ENCODE measurements at regions not wholly inside any gene's neighbourhood (a gene's known extent, or its start where the extent isn't known, plus 50 kb on each side); places are given as distances from the start of the nearest gene placed in this dataset.
"Not testable (repeated sequence)": the region's sequence is repeated elsewhere in the genome, so short reads cannot be mapped to it uniquely, and the experiment has no call there.

DNA sequence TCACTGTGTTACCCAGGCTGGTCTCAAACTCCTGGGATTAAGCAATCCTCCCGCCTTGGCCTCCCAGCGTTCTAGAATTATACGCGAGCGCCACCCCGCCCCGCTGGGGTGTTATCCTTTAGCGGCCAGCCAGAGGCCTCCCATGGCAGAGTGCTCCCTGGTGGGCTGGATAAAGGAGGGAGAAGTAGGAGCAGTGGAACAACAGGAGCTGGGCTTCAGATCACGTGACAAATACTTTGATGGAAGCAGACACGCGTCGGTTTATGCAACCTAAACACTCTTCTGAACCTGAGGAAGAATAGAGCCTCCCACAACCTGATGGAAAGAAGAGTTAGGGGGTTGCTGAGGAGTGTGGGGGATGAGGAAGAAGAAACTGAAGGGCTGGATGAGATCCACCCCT is 2114.0 kb downstream of the TP53TG3F start:
- DNase-seq = no peak

DNA sequence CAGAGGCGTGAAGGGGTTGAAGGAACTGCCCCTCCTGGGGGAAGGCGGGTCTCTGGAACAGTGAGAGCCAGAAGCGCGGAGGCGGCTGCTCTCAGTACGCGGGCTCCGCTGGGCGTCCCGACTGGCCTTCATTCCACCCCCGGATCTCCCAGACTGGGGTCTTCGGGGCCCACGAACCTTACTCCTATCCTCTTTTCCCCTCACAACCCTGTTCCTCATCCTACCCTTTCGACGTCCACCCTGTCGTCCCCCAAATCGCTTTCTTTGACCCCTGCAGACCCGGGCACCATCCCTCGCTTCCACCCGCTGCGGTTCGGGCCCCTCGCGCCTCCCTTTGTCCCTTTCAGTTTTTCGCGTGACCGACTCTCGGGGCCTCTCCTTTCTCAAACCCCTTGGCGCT is 2114.6 kb downstream of the TP53TG3F start:
- no peak for DNase-seq

DNA sequence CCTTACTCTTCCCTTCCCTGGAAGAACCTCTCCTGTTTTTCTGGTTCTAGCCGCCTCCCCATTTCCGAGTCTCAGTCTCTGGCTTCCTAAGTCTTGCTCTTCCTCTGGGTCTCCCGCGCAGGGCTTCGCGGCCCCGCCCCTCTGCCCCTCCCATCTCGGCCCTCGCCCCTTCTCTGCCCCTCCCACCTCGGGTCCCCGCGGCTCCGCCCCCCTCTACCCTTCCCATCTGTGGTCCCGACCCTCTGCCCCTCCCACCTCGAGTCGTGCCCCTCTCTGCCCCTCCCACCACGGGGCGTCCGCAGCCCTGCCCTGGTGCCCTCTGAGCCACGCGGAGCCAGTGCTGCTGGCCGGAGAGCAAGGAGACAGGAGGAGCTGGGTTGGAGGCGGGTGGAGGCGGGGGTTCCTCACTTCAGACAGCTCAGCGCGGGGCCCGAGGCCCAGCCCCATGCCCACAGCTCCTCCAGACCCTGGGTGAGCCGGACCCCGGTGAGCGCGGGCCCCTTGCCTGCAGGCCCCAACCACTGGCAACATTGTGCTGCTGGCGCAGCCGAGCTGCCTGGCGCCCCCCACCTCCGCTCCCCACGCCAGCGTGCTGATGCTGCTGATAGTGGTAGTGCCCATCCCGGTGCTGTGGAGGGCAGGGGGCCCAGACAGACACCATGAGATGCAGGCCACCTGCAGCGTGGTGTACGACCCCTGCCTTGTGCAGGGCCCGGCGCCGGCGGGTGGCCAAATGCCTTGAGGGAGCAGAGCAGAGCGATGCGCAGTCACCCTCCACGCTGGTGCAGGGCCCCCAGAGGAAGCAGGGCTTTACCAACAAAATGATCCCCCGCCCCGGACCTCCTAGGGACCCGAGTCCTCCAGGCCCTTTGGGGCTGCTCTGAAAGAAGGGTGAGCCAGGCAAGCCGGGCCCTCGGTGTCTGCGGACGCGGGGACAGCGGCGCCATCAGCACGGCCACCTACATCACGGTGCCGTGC is 2115.3 kb downstream of the TP53TG3F start:
- DNase-seq = no peak

DNA sequence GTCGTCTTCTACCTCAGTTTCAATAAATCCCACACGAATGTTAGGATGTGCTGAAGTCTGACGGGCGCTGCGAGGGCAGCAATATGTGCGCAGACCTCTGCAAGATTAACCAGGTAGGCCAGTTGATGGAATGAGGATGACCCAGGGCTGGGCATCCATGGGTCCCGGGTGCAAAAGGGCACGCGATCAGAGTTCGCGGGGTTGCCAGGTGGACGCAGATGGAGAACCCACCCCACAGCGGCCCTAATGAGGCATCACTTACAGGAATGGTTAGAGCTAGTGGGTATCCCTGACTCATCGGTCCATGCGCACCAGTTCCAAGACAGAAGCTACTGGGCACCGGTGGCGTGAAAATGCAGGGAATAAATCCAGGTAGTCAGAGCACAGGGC is 2116.0 kb downstream of the TP53TG3F start:
- DNase-seq = no peak

DNA sequence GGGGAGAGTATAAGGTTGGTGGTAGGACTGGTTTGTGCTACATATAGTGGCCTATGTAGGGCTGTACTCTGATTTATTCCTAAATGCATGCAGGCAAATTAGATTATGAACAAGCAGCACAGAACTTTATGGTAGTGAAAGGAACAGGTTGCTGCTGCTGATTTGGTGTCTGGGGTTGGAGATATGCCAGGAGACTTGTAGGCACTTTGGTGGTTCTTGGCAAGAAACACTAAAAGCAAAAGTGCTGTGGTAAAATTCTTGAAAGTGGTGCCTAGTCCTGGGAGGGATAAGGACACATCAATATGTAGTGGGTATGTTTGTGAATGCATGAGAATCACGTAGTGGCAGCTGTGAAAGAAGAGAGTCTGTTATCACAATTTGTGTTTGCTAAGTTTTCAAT is 2126.0 kb downstream of the TP53TG3F start:
- DNase-seq = no peak

DNA sequence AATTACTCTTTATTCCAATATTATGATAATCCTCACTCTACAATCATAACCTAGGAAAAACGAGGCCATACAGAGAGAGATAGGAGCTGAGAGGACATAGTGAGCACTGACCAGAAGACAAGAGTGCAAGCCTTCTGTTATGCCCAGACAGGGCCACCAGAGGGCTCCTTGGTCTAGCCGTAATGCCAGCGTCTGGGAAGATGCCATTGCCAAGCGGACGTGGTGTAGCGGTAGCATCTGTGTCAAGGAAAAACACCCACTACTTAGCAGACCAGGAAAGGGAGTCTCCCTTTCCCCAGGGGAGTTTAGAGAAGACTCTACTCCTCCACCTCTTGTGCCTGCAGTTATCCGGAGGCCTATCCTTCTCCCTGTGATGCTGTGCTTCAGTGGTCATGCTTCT is 2131.5 kb downstream of the TP53TG3F start:
- DNase-seq = not testable (repeated sequence)

DNA sequence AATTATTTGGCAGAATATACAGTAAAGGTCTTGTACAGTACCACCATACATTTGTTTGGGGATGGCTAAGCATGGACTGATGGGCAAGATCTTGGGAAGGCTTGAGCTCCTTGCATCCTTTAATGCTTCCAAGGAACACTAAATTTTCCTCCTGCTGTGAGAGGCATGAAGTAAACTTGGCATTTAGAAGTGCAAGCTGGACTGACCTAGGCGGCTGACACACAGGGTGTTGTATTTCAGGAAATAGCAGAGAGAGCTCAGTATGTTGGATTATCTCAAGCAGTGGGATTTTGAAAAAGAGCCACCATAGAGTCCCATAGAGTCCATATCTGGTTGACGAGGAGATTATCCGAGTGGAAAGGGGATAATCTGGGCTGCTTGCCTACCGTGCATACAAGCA is 2137.1 kb downstream of the TP53TG3F start:
- no peak for DNase-seq

DNA sequence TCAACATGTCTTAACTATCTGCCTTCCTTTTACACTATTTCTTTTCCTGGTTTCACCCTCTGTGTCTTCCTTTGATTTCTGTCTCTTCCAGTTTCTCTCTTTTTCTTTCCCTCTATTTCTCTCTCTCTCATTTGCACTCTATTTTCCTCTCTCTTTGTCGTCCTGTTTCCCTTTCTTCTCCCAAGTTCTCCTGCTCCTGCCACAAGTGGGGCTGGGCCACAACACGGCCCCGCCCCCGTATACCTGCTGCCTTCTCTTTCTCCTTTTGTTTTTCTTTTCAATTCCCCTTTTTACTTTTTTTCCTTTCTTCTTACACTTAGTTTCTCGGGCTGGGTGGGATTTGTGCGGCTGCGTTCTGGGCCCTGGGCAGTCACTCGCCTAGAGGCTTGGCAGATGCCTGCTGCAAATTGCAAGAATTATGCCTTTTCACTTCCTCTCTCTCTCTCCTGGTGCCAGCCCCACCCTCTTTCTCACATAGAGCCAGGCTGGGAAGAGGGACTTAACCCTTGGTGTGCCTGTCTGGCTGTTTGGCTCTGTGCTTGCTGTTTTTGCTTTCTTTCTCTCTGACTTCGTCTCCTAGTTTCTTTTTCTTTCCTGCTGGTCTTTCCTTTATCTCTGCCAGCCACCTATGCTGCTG is 2139.4 kb downstream of the TP53TG3F start:
- DNase-seq = no peak

DNA sequence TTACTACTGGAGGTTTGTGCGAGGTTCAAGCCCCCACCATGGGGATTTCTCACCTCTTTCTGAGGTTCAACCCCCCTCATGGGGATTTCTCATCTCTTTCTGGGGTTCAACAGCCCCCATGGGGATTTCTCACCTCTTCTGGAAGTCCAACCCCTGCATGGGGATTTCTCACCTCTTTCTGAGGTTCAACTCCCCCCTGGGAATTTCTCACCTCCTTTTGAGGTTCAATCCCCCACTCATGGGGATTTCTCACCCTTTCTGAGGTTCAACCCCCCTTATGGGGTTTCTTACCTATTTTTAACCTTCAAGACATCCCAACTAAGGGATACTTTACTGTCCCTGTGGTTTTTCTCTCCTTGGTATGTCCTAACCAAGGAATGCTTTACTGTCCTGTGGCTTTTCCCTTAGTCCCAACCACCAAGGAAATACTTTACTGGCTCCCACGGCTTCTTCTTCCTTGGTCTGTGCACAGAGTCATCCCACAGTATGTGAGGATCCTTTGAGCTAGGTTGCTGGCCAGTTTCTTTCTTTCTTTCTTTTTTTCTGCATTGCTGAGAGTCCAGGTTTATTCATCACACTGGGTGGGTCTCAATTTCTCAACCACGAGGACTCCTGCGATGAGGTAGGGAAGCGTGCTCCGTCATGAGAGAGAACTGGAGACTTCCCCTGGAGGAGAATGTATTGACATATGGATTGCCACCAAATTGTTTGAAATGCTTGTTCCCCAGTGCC is 2140.2 kb downstream of the TP53TG3F start:
- no peak for DNase-seq

DNA sequence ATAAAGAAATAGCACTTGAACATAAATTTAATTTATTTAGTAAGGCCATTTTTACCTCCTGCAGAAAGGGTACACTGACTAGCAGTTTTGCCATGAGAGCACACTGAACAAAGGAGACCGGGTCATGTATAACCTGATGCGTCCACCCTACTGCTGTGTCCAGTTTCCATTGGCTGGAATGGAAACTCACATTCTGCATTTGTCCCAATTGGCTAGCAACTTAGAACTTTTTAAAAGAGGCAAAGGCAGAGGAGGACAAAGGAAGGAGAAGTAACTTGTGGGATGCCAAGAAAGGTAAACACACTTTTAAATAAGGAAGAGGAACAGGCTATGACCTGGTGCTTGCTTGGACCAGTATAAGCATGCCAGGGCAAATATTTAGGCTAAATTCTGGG is 2140.7 kb downstream of the TP53TG3F start:
- DNase-seq = not testable (repeated sequence)

DNA sequence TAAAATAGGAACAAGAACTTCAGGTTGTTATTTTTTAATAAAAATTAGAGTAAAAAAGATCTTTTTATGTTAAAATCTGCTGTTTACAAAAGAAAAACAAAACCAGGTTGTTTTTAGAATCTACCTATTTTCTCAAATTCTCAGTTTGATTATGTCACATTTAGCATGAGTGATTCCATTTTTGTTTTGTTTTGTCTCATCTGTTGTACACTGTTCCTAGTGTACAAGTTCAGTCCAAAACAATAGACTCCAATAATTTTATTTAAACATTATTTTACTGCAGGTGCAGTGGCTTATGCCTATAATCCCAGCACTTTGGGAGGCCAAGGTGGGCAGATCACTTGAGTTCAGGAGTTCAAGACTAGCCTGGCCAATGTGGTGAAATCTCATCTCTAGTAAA is 2142.7 kb downstream of the TP53TG3F start:
- DNase-seq = no peak

DNA sequence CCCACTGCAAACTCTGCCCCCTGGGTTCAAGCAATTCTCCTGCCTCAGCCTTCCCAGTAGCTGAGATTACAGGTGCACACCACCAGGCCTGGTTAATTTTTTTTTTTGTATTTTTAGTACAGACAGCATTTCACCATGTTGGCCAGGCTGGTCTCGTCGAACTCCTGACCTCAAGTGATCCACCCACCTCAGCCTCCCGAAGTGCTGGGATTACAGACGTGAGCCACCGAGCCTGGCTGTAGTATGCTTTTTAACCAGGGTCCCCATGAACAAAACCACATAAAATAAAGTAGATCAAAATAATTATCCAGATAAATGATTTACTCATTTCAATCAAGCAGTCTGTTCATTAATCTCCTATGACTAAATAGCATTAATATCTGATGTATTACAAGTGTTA is 2144.0 kb downstream of the TP53TG3F start:
- not testable (repeated sequence) for DNase-seq

DNA sequence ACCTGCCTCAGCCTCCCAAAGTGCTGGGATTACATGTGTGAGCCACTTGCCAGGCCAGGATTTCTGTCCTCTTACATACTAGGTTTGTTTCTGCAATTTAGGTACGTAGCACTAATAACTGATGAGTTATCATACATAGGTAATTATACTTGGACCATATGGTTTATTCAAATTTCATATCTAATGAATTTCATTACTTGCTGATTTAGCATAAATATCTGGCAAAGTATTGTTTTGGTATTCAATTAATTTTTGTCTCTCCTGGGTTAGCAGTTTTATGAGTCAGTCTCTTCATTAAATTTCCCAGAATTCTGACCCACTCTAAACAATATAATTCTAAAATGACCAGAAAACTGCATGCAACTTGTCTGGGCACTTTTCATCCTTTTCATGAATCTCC is 2146.5 kb downstream of the TP53TG3F start:
- DNase-seq = no peak

DNA sequence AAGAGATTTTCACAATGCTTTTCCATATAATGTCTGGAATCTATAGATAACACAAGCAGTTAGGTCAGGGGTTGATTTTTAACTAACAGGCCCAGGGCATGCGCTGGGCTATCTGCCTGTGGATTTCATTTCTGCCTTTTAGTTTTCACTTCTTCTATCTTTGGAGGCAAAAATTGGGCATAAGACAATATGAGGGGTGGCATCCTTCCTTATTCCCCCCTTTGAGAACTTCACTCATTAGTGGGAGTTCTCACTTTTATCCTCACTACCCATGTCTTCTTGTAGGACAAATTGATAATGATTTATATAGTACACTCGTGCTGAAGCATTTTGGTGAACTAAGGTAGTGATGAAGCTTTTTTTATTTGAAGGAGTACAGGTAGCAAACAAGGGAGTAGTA is 2155.5 kb downstream of the TP53TG3F start:
- not testable (repeated sequence) for DNase-seq

DNA sequence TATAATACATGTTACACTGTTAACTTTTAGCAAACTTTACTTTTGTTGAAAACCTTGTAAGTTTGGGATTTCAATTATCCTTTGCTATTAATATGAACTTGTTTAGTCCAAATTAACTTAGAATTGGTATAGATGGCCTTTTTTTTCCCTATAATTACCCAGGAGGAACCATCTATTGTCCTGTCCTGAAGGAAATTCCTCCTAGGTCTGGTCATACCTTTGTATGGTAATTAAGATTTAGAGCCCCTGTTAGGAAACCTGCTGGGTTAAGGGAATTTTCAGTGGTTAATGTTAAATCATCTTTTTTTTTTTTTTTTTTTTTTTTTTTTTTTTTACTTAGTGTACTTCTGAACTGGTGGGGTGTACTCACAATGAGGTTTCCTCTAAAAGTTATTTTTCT is 2159.8 kb downstream of the TP53TG3F start:
- DNase-seq = not testable (repeated sequence)

DNA sequence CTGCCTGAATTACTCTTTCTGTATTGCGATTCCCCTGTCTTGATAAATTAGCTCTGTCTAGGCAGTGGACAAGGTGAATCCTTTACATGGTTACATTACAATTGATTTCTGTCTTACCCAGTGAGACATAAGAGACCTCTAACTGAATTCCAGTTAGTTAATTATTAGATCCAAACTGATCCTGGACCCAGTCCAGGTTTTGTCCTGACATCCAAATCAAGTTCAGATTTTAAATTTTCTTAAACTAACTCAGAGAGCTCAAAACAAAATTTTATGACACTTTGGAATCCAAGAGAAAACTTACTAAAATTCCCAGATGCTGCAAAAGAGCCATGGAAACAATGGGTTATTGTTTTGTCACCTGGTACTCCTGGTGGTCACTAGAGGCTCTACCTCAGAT is 2166.6 kb downstream of the TP53TG3F start:
- DNase-seq = no peak

DNA sequence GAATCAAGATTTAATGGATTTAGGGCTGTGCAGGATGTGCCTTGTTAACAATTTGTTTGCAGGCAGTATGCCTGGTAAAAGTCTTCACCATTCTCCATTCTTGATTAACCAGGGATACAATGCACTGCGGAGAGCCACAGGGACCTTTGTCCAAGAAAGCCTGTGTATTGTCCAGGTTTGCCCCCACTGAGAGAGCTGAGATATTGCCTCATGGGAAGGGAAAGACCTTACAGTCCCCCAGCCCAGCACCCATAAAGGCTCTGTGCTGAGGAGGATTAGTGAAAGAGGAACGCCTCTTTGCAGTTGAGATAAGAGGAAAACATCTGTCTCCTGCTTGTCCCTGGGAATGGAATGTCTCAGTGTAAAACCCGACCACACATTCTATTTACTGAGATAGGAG is 2169.6 kb downstream of the TP53TG3F start:
- no peak for DNase-seq

DNA sequence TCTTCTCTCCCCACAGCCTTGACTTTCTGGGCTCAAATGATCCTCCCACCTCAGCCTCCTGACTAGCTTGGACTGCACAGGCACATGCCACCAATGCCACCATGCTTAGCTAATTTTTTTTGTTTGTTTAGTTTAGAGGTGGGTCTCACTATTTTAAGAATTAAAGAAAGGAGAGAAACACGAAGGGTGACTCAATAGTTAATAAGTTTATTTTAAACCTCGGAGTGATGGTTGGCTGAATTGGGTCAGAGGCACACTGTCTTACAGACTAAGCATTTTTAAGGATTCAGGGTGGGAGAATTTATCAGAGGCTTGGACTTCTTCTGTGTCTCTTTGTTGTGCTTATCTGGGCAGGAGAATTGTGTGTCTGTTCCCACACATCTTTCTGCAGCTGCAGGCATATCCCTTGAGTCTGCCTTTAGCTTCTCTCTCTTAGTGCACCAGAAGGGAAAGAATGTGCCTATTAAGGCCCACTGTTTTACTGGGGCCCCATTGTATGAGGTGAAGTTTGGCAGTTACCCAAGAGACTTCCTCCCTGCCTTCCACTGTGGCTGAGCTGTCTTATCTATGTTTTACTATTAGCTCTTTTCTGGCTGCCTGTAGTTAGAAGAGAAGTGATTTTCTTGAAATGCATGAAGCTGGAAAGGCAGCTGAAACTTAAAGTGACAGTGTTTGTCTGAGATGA is 2172.0 kb downstream of the TP53TG3F start:
- DNase-seq = no peak

DNA sequence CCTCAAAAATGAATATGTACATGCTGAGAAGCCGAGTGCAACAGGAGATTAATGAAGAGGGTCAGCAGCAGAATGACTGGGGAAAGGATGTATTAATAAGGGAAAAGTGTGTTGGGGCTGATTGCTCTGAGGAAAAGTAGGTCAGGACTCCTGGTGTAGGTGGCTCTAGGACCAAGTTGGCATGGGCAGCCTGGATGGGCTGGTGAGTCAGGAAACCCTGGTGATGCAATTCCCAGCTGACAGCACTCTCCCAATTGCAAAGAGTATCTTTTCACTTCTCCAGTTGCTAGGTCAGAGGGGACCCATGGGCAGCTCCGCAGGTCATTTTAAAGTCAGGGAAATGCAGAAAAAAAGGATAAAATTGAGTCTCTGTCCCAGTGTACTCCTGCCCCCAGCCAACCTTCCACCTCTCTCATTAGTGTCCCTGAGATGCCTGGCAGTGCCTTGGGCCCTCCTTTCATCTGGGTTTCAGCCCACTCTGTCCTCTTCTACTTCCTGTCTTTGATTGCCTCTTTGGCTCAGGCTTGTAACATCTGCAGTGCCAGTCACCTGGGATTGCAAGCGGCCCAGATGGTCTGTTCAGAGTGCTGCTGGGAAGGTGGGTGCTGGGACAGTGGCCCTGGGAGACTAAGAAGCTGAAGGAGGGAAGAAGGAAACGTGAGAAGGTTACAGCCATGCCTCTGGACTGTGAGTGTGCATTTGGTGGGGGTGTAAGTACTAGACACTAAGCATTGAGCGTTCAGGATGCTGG is 2177.2 kb downstream of the TP53TG3F start:
- no peak for DNase-seq

DNA sequence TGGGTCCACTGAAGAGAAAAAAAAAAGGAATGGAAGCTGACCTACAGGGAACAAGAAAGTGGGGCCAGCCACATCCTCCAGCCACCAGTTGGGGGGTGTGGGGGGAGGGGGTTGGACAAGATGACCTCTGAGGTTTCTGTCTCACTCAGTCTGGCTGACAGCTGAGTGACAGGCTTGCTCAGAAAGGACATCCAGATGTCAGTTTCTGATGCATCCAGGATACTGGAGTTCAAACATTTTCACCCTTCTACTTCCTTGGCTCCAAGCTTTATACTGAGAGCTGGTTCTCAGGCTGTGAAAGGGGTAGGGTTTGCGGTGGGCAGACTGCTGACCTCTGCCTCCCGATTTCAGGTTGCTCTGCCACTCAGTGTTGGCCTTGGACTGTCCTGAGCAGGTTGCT is 2178.3 kb downstream of the TP53TG3F start:
- DNase-seq = no peak

Data from muscle of back (tissue), 3 donors.